AG09319 (cell line): ENCODE measurements at regions not wholly inside any gene's neighbourhood (a gene's known extent, or its start where the extent isn't known, plus 50 kb on each side); places are given as distances from the start of the nearest gene placed in this dataset.
"Not testable (repeated sequence)": the region's sequence is repeated elsewhere in the genome, so short reads cannot be mapped to it uniquely, and the experiment has no call there.

Experiments used
- DNase-seq: peaks from one replicate; pipeline ENCODE4 v3.0.0-alpha.2; 2010; ENCODE audit warnings: low read depth; ENCODE audit errors: extremely low read depth
- TF ChIP-seq, protein P1 (sequence below): IDR thresholded peaks from 2 replicates; pipeline ENCODE4 v1.5.1; 2011; ENCODE audit warnings: low read depth, mild to moderate bottlenecking, inconsistent platforms, low read length, moderate library complexity

DNA sequence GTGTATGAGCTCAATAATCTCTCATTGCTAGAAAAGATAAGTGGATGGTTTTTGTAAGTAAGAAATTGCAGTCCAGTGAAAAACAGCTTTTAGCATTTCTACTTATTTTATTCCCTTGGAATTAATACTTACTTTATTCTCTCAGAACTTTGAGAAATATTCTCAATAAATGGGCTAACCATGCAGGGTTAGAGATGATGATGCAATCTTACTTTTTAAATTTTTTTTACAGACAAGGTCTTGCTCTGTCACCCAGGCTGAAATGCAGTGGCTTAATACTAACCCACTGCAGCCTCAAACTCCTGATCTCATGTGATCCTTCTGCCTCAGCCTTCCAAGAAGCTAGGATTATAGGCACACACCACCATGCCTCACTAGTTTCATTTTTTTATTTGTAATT, 440.8 kb upstream of the ZP4 start:
- TF ChIP-seq, protein P1, sequence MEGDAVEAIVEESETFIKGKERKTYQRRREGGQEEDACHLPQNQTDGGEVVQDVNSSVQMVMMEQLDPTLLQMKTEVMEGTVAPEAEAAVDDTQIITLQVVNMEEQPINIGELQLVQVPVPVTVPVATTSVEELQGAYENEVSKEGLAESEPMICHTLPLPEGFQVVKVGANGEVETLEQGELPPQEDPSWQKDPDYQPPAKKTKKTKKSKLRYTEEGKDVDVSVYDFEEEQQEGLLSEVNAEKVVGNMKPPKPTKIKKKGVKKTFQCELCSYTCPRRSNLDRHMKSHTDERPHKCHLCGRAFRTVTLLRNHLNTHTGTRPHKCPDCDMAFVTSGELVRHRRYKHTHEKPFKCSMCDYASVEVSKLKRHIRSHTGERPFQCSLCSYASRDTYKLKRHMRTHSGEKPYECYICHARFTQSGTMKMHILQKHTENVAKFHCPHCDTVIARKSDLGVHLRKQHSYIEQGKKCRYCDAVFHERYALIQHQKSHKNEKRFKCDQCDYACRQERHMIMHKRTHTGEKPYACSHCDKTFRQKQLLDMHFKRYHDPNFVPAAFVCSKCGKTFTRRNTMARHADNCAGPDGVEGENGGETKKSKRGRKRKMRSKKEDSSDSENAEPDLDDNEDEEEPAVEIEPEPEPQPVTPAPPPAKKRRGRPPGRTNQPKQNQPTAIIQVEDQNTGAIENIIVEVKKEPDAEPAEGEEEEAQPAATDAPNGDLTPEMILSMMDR: no peak

DNA sequence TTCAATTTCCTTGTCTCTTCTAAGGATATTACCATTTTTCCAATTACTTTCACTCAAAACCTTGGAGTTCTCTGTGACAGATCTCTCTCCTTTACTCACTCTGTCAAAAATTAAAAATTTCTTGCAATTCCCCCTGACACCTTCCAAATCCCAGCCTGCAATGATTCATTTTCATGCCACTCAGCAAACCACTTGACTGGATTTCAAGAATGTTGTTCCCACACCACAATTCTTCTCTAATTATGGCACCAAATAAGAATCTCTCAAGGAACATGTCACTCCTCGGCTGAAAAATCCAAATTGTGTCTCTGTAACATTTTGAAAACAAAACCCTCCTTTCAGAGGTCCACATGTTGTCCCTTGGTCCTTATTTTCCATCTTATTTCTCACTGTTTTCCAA, 438.9 kb upstream of the ZP4 start:
- TF ChIP-seq, protein P1: no peak
- no peak for DNase-seq

More for the DNA sequence above, 440.8 kb upstream of the ZP4 start:
- no peak for DNase-seq

DNA sequence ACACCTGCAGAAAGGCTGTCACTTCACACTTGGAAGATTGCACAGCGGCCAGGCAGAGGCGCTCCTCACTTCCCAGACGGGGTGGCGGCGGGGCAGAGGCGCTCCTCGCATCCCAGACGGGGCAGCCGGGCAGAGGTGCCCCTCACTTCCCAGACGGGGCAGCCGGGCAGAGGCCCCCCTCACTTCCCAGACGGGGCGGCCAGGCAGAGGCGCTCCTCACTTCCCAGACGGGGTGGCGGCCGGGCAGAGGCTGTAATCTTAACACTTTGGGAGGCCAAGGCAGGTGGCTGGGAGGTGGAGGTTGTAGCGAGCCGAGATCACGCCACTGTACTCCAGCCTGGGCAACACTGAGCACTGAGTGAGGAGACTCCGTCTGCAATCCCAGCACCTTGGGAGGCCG, 436.3 kb upstream of the ZP4 start:
- not testable (repeated sequence) for DNase-seq

DNA sequence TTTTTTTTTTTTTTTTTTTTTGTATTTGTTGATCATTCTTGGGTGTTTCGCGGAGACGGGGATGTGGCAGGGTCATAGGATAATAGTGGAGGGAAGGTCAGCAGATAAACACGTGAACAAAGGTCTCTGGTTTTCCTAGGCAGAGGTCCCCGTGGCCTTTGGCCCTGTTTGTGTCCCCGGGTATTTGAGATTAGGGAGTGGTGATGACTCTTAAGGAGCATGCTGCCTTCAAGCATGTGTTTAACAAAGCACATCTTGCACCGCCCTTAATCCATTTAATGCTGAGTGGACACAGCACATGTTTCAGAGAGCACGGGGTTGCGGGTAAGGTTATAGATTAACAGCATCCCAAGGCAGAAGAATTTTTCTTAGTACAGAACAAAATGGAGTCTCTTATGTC, 435.8 kb upstream of the ZP4 start:
- not testable (repeated sequence) for DNase-seq

DNA sequence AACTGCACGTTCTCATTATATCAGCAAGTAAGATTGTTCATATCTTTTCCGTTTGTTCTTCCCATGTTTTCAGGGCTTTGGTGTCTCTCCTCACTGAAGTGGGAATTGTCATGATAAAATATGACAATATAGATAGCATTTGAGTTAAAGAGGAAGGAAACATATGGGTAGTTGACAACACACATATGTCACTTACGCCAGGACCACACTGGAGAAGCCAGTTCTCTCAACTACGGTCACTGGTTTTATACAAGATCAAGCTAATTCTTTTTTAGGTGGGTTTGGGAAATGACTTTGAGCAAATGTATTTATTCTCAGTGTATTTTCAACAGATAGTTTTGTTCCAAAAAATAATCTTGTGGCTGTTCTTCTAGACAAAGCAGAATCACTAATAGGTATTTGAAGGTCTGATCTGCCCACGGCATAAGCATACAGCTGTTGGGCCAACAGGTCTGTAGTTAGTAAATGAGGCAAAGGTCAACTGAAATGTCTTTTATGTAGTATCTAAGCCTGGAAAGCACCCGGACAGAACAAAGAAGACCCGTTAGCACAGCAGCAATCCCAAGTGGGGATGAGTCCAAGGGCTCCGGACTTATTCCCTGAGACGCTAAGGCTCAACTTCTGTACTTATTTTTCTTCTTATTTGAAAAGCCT, 433.6 kb upstream of the ZP4 start:
- TF ChIP-seq, protein P1: no peak
- DNase-seq: no peak

DNA sequence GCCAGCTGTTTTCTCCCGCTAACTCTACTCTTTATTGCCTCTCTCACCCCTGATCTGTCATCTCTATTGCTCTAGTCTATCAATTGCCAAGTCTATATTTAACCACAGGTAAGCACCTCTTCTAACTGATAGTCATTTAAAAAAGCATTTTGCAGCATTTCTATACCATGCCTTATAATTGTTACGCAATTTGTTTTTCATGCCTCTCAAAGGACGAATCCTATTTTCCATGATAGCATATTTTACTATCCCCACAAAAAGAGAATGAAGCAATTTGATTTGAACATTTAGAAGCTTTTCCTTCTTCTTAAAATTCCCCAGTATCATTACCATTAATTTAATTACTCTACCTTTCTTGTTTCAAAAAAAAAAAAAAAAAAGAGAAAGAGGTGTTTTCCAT, 432.8 kb upstream of the ZP4 start:
- TF ChIP-seq, protein P1: no peak
- DNase-seq: no peak

DNA sequence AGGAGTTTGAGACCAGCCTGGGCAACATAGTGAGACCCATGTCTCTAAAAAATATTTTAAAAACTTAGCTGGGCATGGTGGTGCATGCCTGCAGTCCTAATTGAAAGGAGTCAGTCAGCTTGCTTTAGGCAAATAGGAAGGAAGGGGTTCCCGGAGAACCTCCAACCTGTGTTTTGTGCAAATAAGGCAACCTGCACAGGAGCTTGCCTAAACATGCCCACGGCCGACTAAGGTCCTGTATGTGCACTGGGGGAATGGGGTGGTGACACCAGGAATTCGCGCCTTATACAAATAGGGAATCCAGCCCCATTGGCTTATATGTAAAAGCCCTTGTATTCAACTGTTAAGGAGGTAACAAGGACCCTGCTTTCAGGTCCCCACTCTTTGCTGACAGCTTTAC, 429.2 kb upstream of the ZP4 start:
- TF ChIP-seq, protein P1: no peak
- no peak for DNase-seq

DNA sequence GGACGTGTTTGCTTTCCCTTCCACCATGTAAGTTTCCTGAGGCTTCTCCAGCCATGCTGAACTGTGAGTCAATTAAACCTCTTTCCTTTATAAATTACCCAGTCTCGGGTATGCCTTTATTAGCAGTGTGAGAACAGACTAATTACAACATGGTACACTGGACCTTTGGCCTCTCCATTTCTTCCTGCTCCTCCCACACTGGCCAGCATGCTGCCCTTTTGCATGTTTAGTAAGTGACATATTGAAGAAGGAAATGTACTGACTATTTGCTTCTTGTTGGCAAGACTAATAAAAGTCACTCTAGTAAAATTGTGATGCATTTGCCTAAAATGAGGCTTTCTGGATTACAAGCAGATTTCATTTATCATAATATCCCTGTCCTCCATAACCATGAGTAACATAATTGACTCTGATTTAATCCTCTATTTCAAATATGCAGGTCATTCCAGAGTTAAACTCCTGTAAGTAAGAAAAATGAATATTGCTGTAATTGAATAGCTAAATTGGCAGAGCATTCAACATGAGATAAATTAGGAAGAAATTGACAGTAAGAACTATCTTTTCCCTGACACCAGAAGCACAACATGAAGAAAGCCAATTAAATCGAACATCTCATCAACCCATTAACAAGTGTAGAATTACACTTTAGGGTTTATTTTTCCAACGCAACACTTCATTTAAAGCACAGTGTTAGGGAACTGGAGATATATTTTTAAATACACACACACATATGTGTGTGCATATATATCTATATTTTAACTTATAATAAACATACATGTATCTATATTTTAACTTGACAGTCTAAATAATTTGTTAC, 427.8 kb upstream of the ZP4 start:
- DNase-seq: no peak
- TF ChIP-seq, protein P1: no peak
